Upper lobe of left lung (tissue), 6 donors: ENCODE measurements at regions not wholly inside any gene's neighbourhood (a gene's known extent, or its start where the extent isn't known, plus 50 kb on each side); places are given as distances from the start of the nearest gene placed in this dataset.

ENCODE experiments used
- ATAC-seq, 2 donors: fragments of 200-7000 bp; cut with Tn5 transposase; one replicate each; pipeline ENCODE4 v1.9.1; 2022; ENCODE audit warnings: mild to moderate bottlenecking in 2 of 2, moderate library complexity in 2 of 2; ENCODE audit not compliant: low FRiP score in 2 of 2
- DNase-seq, 2 donors: peaks; one replicate each; pipeline ENCODE4 v3.0.0-alpha.2; 2019 to 2020
- H3K27ac ChIP-seq, 4 donors: fragments of 200-600 bp; sonication (generic); one replicate each; pipeline ENCODE4 v1.5.1; 2016 to 2019
- H3K27me3 ChIP-seq, 4 donors: fragments of 200-600 bp; sonication (generic); one replicate each; pipeline ENCODE4 v1.5.1; 2017 to 2019
- H3K36me3 ChIP-seq, 4 donors: fragments of 200-600 bp; sonication (generic); one replicate each; pipeline ENCODE4 v1.5.1; 2016 to 2019
- H3K4me1 ChIP-seq, 4 donors: fragments of 200-600 bp; sonication (generic); one replicate each; pipeline ENCODE4 v1.5.1; 2018 to 2019
- H3K4me3 ChIP-seq, 4 donors: fragments of 200-600 bp; sonication (generic); one replicate each; pipeline ENCODE4 v1.5.1; 2017 to 2019; ENCODE audit warnings: mild to moderate bottlenecking in 2 of 4, moderate library complexity in 1 of 4
- H3K9me3 ChIP-seq, 4 donors: fragments of 200-600 bp; sonication (generic); one replicate each; pipeline ENCODE4 v1.5.1; 2018 to 2019
- CTCF ChIP-seq, 6 experiments: fragments of 450-650 bp in 4 of 6; fragments of 200-600 bp in 2 of 6; sonication (generic) in 2 of 6; IDR thresholded peaks; one replicate each; pipeline ENCODE4 v1.5.1; 2016 to 2019; ENCODE audit warnings: antibody characterized with exemption in 6 of 6
- EP300 ChIP-seq, 4 donors: sonication (generic); formaldehyde crosslinking; IDR thresholded peaks; one replicate each; pipeline ENCODE4 v1.5.1; 2017; ENCODE audit warnings: antibody characterized with exemption in 4 of 4, control low read depth in 2 of 4
- POLR2A ChIP-seq, 4 donors: fragments of 450-650 bp; IDR thresholded peaks; one replicate each; pipeline ENCODE4 v1.5.1; 2016 to 2017; ENCODE audit warnings: antibody characterized with exemption in 4 of 4, mild to moderate bottlenecking in 2 of 4
- POLR2AphosphoS5 ChIP-seq, 2 donors: sonication (generic); formaldehyde crosslinking; IDR thresholded peaks; one replicate each; pipeline ENCODE4 v1.5.1; 2017; ENCODE audit warnings: antibody characterized with exemption in 2 of 2
- WGBS, 2 donors: methylation state at CpG; one replicate each; pipeline ENCODE4 v1.1.5; 2017 to 2018; 5-methylcytosine and 5-hydroxymethylcytosine counted together
- donor health status: DM: no; HTN: no; CAD: no; lungs with moderate emphysema.
- donor health status: DM: no; HTN: yes; CAD: no; lungs with severe emphysema.

- Histone ChIP-seq H3K4me1 (no peaks in the 10 kb centered on the region), H3K9me3 (no peaks in the 10 kb centered on the region), H3K27ac (no peak overlapping the region), H3K36me3 (no peaks in the 10 kb centered on the region), H3K27me3 (no peaks in the 10 kb centered on the region), H3K4me3 (no peak overlapping the region)
- TF ChIP-seq POLR2A (IDR thresholded peaks at IDR 0.05), result no peak
- no peak for TF ChIP-seq EP300 (IDR thresholded peaks at IDR 0.05)
- TF ChIP-seq POLR2AphosphoS5 (IDR thresholded peaks at IDR 0.05), result no peak
- TF ChIP-seq CTCF (IDR thresholded peaks at IDR 0.05), result no peak
- DNase-seq (no peak), ATAC-seq (no peak)
- WGBS, 2 donors, result 100% methylated on average over 1 of the region's 1 CpG
Measured at GRCh38 chr4:181105487-181105886, 1137.7 kb upstream of the TENM3 start.

GRCh38 chr4:181106398-181106797 lies 1136.8 kb upstream of the TENM3 start:
- no peak overlapping the region for H3K27ac ChIP-seq
- 78 to 87% methylated on average over 2 of the region's 2 CpGs for WGBS, 2 donors
- TF ChIP-seq CTCF (IDR thresholded peaks at IDR 0.05) (no peak), POLR2AphosphoS5 (IDR thresholded peaks at IDR 0.05) (no peak), POLR2A (IDR thresholded peaks at IDR 0.05) (no peak), EP300 (IDR thresholded peaks at IDR 0.05) (no peak)
- no peaks in the 10 kb centered on the region for H3K27me3 ChIP-seq
- no peak overlapping the region for H3K4me3 ChIP-seq
- ATAC-seq (no peak), DNase-seq (no peak)
- H3K36me3 ChIP-seq, result no peaks in the 10 kb centered on the region
- H3K4me1 ChIP-seq, result no peaks in the 10 kb centered on the region
- no peaks in the 10 kb centered on the region for H3K9me3 ChIP-seq

- 69 to 86% methylated on average over 3 of the region's 3 CpGs for WGBS, 2 donors
- Histone ChIP-seq H3K27me3 (no peaks in the 10 kb centered on the region), H3K4me3 (no peak overlapping the region), H3K4me1 (no peaks in the 10 kb centered on the region), H3K9me3 (no peaks in the 10 kb centered on the region), H3K36me3 (no peaks in the 10 kb centered on the region), H3K27ac (no peak overlapping the region)
- ATAC-seq (no peak), DNase-seq (no peak)
- TF ChIP-seq POLR2A (IDR thresholded peaks at IDR 0.05) (no peak), EP300 (IDR thresholded peaks at IDR 0.05) (no peak), POLR2AphosphoS5 (IDR thresholded peaks at IDR 0.05) (no peak), CTCF (IDR thresholded peaks at IDR 0.05) (no peak)
Measured at GRCh38 chr4:181108237-181108636, 1135.0 kb upstream of the TENM3 start.

DNA sequence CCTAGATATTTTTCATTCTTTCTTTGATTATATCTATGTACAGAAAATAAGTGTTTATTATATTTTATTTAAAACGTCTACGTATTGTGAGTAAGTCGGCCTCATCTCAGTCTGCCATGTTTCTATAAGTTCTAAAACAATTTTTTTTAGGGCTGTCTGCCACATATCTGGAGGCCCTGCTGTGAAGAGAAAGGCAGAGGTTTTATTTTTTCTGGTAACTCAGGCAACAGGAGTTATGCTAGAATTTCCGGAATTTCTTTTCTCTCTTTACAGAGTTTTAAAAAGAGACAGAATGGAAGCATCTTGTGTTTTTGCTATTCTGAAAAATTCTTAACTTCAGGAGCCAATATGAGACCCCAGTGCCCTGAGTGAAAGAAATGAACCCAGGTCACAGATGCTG lies 1124.0 kb upstream of the TENM3 start:
- no peak overlapping the region for H3K27ac ChIP-seq
- no peaks in the 10 kb centered on the region for H3K36me3 ChIP-seq
- no peaks in the 10 kb centered on the region for H3K27me3 ChIP-seq
- DNase-seq (no peak), ATAC-seq (no peak)
- H3K4me1 ChIP-seq, result no peaks in the 10 kb centered on the region
- no peak overlapping the region for H3K4me3 ChIP-seq
- no peaks in the 10 kb centered on the region for H3K9me3 ChIP-seq
- no peak for TF ChIP-seq POLR2A (IDR thresholded peaks at IDR 0.05)
- no peak for TF ChIP-seq CTCF (IDR thresholded peaks at IDR 0.05)
- no peak for TF ChIP-seq POLR2AphosphoS5 (IDR thresholded peaks at IDR 0.05)
- no peak for TF ChIP-seq EP300 (IDR thresholded peaks at IDR 0.05)
- 89 to 93% methylated on average over 4 of the region's 4 CpGs for WGBS, 2 donors

DNA sequence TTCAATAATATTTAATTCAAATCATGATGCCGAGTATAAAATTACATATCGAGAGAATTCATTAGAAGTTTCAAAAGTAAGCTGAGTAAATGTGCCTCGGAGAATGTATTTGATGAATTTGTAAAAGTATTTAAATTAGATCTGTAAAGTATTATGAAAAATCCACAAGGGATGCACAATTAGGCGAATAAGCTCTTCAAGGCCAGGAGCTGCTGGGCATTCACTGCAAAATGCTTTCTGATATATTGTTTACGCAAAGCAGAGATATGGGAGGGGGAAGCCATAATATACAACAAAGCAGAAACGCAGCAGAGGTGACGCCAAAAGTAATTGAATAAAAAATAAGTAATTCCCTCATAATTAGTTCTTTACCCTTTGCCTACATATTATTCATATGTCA lies 1121.5 kb upstream of the TENM3 start:
- Histone ChIP-seq H3K36me3 (no peaks in the 10 kb centered on the region), H3K27ac (no peak overlapping the region), H3K9me3 (no peaks in the 10 kb centered on the region), H3K27me3 (no peaks in the 10 kb centered on the region), H3K4me1 (no peaks in the 10 kb centered on the region), H3K4me3 (no peak overlapping the region)
- WGBS, 2 donors, result 90 to 92% methylated on average over 7 of the region's 7 CpGs
- DNase-seq, result no peak
- ATAC-seq, result no peak
- TF ChIP-seq POLR2A (IDR thresholded peaks at IDR 0.05), result no peak
- TF ChIP-seq EP300 (IDR thresholded peaks at IDR 0.05), result no peak
- TF ChIP-seq CTCF (IDR thresholded peaks at IDR 0.05), result no peak
- TF ChIP-seq POLR2AphosphoS5 (IDR thresholded peaks at IDR 0.05), result no peak
